ENCODE measurements at regions not wholly inside any gene's neighbourhood (a gene's known extent, or its start where the extent isn't known, plus 50 kb on each side); places are given as distances from the start of the nearest gene placed in this dataset.

DNA sequence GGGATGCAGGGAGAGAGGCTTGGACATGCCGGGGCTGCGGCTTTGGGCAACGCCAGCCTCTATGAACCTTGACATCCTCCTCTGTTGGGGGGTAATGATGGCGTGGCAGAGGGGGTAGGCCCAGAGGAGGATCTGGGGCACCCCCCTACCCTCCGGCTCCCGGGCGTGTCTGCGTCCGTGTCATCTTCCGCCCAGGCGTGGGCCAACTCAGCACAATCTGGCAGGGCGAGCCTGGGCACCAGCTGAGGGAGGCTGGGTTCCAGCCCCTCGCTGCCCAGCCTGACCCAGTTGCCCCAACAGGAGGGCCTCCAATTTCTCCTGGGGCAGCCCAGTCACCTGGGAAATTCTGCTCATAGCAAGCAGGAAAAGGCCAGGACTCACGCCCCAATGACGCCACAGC lies 62.9 kb upstream of the IL17B start:
- H3K4me3 Mint-ChIP-seq, result no peak overlapping the region
- no peaks in the 10 kb centered on the region for H3K36me3 Mint-ChIP-seq (ENCODE audit: insufficient read depth in 2 of 2)
- H3K4me1 Mint-ChIP-seq (ENCODE audit: low read depth), result peaks cover 21% of the 10 kb centered on the region
- ATAC-seq (replicated peaks in 1 of 2) (no peak), DNase-seq (no peak)
- no peak overlapping the region for H3K27ac Mint-ChIP-seq
- H3K9me3 Mint-ChIP-seq, result peaks cover 0 to 2% of the 10 kb centered on the region in 2 donors
- H3K27me3 Mint-ChIP-seq (ENCODE audit: low read depth), result no peaks in the 10 kb centered on the region

DNA sequence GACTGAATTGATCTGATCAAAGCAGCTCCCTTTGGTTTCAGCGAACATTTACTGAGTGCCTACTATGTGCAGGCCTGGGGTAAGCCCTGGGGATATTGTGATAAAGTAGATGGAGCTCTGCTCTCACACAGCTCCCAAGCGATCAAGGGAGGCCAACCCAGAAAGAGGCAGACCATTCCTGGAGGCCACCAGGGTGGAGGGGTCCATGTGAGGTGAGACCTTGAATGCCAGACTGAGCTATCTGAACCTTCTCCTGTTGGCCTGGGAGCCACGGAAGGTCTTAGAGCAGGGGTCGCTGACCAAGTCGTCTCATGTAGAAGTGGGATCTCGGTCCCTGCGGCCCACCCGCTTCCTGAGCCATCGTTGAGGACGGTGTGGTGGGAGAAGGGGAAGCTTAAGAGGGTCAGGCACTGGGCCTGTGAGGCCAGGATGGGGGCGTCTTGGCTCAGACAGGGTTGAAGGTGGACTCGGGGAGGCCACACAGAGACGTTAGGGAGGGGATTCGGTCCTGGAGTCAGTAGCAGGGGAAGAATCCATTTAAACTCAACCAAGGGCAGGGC lies 62.2 kb upstream of the IL17B start:
- Mint-ChIP-seq H3K27ac (no peak overlapping the region), H3K36me3 (ENCODE audit: insufficient read depth in 2 of 2) (no peaks in the 10 kb centered on the region), H3K27me3 (ENCODE audit: low read depth) (peaks cover 3% of the 10 kb centered on the region), H3K4me3 (no peak overlapping the region), H3K4me1 (ENCODE audit: low read depth) (peaks cover 21% of the 10 kb centered on the region), H3K9me3 (peaks cover 0 to 2% of the 10 kb centered on the region in 2 donors)
- ATAC-seq (replicated peaks in 1 of 2), result no peak
- no peak for DNase-seq

DNA sequence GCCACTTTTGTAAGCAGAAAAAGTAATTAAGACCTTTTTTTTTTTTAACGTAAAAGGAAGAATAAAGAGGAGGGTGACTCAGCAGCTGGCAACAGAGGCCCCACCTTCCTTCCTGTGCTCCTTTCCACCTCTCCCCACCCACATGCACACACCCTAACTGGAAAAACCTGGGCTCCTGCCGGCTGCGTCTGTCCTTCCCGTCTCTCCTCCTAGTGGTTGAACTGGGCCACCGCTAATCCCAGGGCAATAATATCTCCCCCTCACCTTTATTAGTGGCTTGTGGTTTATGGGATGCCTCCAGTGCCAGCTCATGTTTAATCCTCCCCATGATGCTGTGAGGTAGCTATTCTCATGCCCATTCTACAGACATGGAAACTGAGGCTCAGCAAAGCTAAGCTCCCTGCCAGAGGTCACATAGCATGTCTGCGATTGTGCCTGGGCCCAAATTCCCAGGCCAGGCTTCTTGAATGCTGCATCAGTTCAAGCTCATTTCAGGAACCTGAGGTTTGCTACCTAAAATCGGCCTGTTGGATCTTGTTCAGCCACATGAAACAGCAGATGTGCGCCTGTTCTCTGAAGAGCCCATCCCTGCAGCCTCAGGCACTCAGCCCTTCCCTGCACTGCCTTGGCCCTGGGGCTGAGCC lies 60.9 kb upstream of the IL17B start:
- H3K27ac Mint-ChIP-seq, result peak overlapping the region; percentile 55
- ATAC-seq (replicated peaks in 1 of 2), result peak in 1 of 2 donors; percentile 34

DNA sequence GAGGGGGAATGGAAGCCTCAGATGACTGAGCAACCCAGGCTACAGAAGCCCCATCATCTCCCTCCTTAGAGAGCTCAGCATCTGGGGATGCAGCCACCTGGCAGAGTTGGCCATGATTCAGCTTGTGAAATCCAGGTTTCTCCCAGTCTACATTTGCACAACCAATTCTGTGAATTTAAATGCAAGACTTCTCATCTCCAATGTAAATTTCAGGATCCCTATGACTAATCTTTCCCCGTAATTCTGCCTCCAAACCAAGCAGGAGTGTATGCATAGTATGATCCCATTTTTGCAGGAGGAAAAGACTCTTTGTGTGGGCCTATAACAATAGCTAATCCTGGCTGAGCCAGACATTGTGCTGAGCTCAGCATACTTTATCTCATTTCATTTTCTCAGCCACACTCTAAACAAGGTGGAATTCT lies 59.6 kb upstream of the IL17B start:
- no peak for ATAC-seq (replicated peaks in 1 of 2)
- Mint-ChIP-seq H3K4me1 (ENCODE audit: low read depth) (peaks cover 21% of the 10 kb centered on the region), H3K4me3 (no peak overlapping the region), H3K36me3 (ENCODE audit: insufficient read depth in 2 of 2) (no peaks in the 10 kb centered on the region), H3K27me3 (ENCODE audit: low read depth) (peaks cover 6% of the 10 kb centered on the region), H3K27ac (no peak overlapping the region), H3K9me3 (no peaks in the 10 kb centered on the region)
- no peak for DNase-seq

More for the DNA sequence above, 60.9 kb upstream of the IL17B start:
- DNase-seq, result no peak
- Mint-ChIP-seq H3K27me3 (ENCODE audit: low read depth) (peaks cover 6% of the 10 kb centered on the region), H3K36me3 (ENCODE audit: insufficient read depth in 2 of 2) (no peaks in the 10 kb centered on the region), H3K4me1 (ENCODE audit: low read depth) (peaks cover 21% of the 10 kb centered on the region), H3K9me3 (peaks cover 0 to 2% of the 10 kb centered on the region in 2 donors), H3K4me3 (peak overlapping the region; percentile 4 to 29)

DNA sequence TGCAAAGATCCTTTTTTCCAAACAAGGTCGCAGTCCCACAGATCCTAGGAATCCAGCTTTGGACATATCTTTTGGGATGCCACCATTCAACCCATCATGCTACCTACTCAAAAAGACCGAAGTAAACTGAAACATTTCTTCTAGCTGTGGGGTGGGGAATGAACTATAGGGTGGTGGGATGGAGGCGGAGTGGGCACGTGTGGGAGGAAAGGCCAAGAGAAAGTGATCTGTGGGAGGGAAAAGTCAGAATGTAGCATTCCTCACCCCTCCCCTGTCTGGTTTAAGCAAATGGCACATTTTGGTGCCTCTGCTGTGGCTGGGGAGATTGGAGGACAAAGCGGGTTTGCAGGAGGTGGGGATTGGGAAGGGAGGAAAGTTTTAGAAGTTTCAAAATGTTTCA lies 59.2 kb upstream of the IL17B start:
- DNase-seq (no peak), ATAC-seq (replicated peaks in 1 of 2) (no peak)
- Mint-ChIP-seq H3K9me3 (no peaks in the 10 kb centered on the region), H3K27me3 (ENCODE audit: low read depth) (peaks cover 6% of the 10 kb centered on the region), H3K4me1 (ENCODE audit: low read depth) (peaks cover 21% of the 10 kb centered on the region), H3K4me3 (no peak overlapping the region), H3K36me3 (ENCODE audit: insufficient read depth in 2 of 2) (no peaks in the 10 kb centered on the region), H3K27ac (no peak overlapping the region)

DNA sequence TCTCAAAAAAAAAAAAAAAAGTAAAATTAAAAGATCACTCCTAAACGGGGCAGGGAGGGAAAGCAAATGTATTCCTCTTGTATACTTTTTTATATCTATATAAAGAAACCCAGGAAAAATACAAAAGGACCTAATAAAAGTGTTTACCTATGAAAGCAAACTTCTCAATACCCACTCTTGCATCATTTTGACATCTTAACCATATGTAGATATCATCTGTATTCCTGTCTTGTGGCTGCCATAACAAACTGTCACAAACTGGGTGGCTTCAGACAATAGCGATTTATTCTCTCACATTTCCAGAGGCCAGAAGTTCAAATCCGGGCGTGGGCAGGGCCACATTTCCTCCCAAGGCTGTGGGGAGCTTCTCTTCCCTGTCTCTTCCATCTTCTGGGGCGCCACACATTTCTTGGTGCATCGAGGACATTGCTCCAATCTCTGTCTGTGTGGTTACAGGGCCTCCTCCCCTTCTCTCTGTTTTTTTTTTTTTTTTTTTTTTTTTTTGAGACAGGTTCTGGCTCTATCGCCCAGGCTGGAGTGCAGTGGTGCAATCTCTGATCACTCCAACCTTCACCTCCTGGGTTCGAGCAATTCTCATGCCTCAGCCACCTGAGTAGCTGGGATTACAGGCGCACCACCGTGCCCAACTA lies 58.4 kb upstream of the IL17B start:
- no peak overlapping the region for H3K27ac Mint-ChIP-seq
- DNase-seq (no peak), ATAC-seq (replicated peaks in 1 of 2) (no peak)
- peaks cover 6% of the 10 kb centered on the region for H3K27me3 Mint-ChIP-seq (ENCODE audit: low read depth)
- no peak overlapping the region for H3K4me3 Mint-ChIP-seq
- H3K36me3 Mint-ChIP-seq (ENCODE audit: insufficient read depth in 2 of 2), result no peaks in the 10 kb centered on the region
- H3K9me3 Mint-ChIP-seq, result no peaks in the 10 kb centered on the region
- H3K4me1 Mint-ChIP-seq (ENCODE audit: low read depth), result peaks cover 20% of the 10 kb centered on the region

DNA sequence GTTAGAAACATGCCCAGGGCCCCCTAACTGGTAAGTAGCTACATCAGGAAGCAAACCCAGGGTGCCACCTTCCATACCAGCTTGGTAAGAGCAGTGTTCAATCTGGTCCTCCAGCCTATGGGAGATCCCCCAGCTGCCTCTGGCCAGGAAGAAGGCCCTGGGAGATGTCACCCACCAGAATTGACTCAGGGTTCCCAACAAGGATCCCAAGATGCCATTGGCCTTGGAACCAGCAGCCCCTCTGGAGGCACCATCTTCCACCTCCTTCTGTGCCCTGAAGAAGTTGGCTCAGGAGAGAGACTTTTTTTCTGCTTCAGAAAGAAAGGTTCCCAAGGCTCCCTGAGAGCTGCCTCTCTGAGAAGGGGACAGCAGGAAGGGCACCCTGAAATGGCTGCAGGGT lies 56.6 kb upstream of the IL17B start:
- Mint-ChIP-seq H3K9me3 (no peaks in the 10 kb centered on the region), H3K27ac (no peak overlapping the region), H3K4me3 (no peak overlapping the region), H3K4me1 (ENCODE audit: low read depth) (peaks cover 16% of the 10 kb centered on the region), H3K36me3 (ENCODE audit: insufficient read depth in 2 of 2) (no peaks in the 10 kb centered on the region), H3K27me3 (ENCODE audit: low read depth) (peaks cover 6% of the 10 kb centered on the region)
- DNase-seq (no peak), ATAC-seq (replicated peaks in 1 of 2) (no peak)

DNA sequence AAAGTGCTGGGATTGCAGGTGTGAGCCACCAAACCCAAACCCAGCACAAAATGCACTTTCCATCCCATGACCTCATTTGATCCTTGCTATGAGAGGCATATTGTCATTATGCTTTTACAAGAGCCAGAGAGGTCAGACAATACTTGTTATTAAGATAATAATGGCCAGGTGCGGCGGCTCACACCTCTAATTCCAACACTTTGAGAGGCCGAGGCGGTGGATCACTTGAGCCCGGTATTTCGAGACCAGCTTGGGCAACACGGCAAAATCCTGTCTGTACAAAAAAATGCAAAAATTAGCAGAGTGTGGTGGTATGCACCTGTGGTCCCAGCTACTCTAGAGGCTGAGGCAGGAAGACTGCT lies 55.9 kb upstream of the IL17B start:
- ATAC-seq (replicated peaks in 1 of 2), result no peak
- no peak overlapping the region for H3K27ac Mint-ChIP-seq
- DNase-seq, result no peak
- H3K4me1 Mint-ChIP-seq (ENCODE audit: low read depth), result peaks cover 12% of the 10 kb centered on the region
- peaks cover 6% of the 10 kb centered on the region for H3K27me3 Mint-ChIP-seq (ENCODE audit: low read depth)
- no peaks in the 10 kb centered on the region for H3K36me3 Mint-ChIP-seq (ENCODE audit: insufficient read depth in 2 of 2)
- H3K4me3 Mint-ChIP-seq, result no peak overlapping the region
- no peaks in the 10 kb centered on the region for H3K9me3 Mint-ChIP-seq

DNA sequence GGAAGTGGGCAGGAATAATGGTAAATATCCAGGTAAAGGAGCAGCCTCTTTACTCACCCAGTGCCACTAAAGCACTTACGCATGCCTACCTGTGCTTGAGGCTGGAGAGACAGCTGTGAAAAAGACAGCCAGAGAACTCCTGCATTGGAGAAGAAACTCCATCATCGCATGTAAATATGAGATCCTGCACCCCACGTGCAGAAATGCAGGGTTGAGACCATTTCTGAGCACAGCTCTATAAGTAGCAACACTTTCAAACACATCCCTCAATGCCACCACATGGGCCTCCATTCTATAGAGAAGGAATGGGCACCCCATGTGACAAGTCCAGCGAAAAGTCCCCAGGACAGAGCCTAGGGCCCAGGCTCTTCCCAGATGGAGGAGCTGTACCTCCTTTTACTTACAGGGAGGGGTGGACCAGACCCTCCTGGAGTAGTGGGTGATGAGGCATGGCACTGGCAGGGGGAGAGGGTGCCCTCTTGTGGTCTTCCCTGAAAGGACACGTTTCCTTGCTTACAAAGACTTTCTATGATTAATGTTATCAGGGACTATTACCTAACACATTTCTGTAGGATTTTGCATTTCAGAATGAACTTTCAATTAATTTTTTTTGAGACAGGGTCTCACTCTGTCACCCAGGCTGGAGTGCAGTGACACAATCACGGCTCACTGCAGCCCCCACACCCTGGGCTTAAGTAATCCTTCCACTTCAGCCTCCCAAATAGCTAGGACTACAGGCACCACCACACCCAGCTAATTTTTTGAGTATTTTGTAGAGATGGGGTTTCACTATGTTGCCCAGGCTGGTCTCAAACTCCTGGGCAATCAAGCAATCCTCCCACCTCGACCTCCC lies 55.3 kb upstream of the IL17B start:
- no peaks in the 10 kb centered on the region for H3K36me3 Mint-ChIP-seq (ENCODE audit: insufficient read depth in 2 of 2)
- ATAC-seq (replicated peaks in 1 of 2) (peak; percentile 46 to 56), DNase-seq (peak; percentile 52)
- peaks cover 6% of the 10 kb centered on the region for H3K4me1 Mint-ChIP-seq (ENCODE audit: low read depth)
- H3K27me3 Mint-ChIP-seq (ENCODE audit: low read depth), result peaks cover 6% of the 10 kb centered on the region
- H3K9me3 Mint-ChIP-seq, result no peaks in the 10 kb centered on the region
- no peak overlapping the region for H3K4me3 Mint-ChIP-seq
- H3K27ac Mint-ChIP-seq, result no peak overlapping the region

DNA sequence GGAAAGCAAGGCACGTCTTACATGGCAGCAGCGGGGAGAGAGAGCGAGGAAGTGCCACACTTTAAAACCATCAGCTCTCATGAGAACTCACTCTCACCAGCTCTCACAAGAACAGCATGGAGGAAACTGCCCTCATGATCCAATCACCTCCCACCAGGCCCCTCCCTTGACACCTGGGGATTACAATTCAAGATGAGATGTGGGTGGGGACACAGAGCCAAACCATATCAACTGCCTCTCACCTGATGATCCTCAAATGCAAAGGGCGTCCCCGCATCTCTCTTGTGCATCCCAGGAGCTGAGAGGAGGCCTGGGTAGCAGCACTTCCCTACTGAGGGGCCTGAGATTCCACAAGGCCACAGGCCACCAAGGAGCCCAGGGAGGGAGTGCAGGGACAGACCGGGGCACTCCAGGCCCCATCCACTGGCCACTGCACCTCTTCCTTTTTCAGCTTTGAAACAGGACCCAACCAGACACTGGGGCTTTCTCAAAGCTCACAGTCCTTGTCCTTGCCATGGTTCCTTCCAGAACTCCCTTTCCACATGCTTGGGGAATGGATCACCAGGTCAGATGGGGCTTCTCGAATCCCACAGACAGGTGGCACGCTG lies 54.5 kb upstream of the IL17B start:
- Mint-ChIP-seq H3K4me1 (ENCODE audit: low read depth) (peaks cover 5% of the 10 kb centered on the region), H3K4me3 (no peak overlapping the region), H3K27ac (no peak overlapping the region), H3K27me3 (ENCODE audit: low read depth) (peaks cover 6% of the 10 kb centered on the region), H3K36me3 (ENCODE audit: insufficient read depth in 2 of 2) (no peaks in the 10 kb centered on the region), H3K9me3 (no peaks in the 10 kb centered on the region)
- ATAC-seq (replicated peaks in 1 of 2) (no peak), DNase-seq (no peak)

DNA sequence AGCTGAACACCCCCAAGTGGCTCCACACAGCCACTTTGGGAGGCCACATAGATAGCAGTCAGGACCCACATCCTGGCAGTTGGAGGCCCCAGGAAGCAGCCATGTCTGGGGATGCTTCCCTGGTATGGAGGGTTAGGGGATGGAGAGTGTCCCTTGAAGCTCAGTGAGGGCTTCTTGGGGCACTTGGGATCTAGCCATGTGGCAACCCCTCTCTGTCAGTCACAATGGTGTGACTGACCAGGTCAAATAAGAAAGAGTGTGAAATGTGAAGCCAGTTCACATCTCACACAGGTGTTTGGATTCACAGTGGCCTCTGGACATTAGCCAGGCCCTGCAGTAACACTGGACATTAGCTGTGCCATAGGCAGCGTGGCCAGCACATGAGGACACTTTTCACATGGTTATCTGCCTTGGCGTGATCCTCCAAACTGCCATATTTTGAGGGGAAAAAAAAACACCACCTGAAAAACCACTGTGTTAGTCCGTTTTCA lies 53.9 kb upstream of the IL17B start:
- DNase-seq (no peak), ATAC-seq (replicated peaks in 1 of 2) (no peak)
- Mint-ChIP-seq H3K4me3 (no peak overlapping the region), H3K27ac (no peak overlapping the region), H3K4me1 (ENCODE audit: low read depth) (no peaks in the 10 kb centered on the region), H3K36me3 (ENCODE audit: insufficient read depth in 2 of 2) (no peaks in the 10 kb centered on the region), H3K27me3 (ENCODE audit: low read depth) (peaks cover 6% of the 10 kb centered on the region), H3K9me3 (no peaks in the 10 kb centered on the region)

DNA sequence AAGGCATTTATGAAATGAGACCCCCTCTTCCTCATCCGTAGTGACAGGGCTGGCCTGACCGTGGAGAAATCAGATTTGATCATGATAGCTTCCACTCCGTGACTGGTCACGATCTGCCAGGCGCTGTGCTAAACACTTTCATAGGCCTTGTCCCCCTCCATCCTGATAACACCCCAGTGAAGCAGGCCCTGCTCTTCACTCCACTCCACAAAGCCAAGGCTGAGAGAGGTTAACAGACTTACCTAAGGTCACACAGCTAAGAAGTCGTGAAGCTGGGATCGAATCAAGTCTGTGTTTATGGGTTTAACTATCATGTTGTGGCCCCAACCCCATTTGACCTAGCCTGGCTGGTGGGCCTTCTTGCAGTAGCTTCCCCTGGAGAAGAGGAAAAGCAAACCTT lies 53.3 kb upstream of the IL17B start:
- Mint-ChIP-seq H3K27ac (no peak overlapping the region), H3K9me3 (no peaks in the 10 kb centered on the region), H3K27me3 (ENCODE audit: low read depth) (peaks cover 6% of the 10 kb centered on the region), H3K4me1 (ENCODE audit: low read depth) (no peaks in the 10 kb centered on the region), H3K4me3 (no peak overlapping the region), H3K36me3 (ENCODE audit: insufficient read depth in 2 of 2) (no peaks in the 10 kb centered on the region)
- DNase-seq, result no peak
- ATAC-seq (replicated peaks in 1 of 2), result no peak
